Osteoblast (primary cell): ENCODE measurements at regions not wholly inside any gene's neighbourhood (a gene's known extent, or its start where the extent isn't known, plus 50 kb on each side); places are given as distances from the start of the nearest gene placed in this dataset.

Experiments used
- DNase-seq: peaks from one replicate; pipeline ENCODE4 v3.0.0; 2011; ENCODE audit warnings: low spot score, mixed read lengths; ENCODE audit not compliant: insufficient read length; ENCODE audit errors: missing footprints
- H2AFZ ChIP-seq: 2 replicates; pipeline ENCODE4 v1.6.0; 2011; ENCODE audit warnings: mild to moderate bottlenecking, low read length
- H3K27ac ChIP-seq: 2 replicates; pipeline ENCODE4 v1.5.1; 2011; ENCODE audit warnings: mild to moderate bottlenecking, low read depth, low read length, moderate library complexity
- H3K27me3 ChIP-seq: 2 replicates; pipeline ENCODE4 v1.6.0; 2012; ENCODE audit warnings: mild to moderate bottlenecking, control low read depth, inconsistent platforms, low read length, moderate library complexity; ENCODE audit not compliant: insufficient read depth
- H3K36me3 ChIP-seq: 2 replicates; pipeline ENCODE4 v1.5.1; 2011; ENCODE audit warnings: mild to moderate bottlenecking, low read length, control low read depth, moderate library complexity; ENCODE audit not compliant: insufficient read depth
- H3K4me1 ChIP-seq: 2 replicates; pipeline ENCODE4 v1.5.1; 2011; ENCODE audit warnings: mild to moderate bottlenecking, low read length, control low read depth, moderate library complexity; ENCODE audit not compliant: insufficient read depth
- H3K4me2 ChIP-seq: 2 replicates; pipeline ENCODE4 v1.6.0; 2011; ENCODE audit warnings: mild to moderate bottlenecking, low read length; ENCODE audit not compliant: insufficient read depth
- H3K4me3 ChIP-seq: fragments of 200-600 bp; sonication (generic); 3 replicates; pipeline ENCODE4 v1.5.1; 2012; ENCODE audit warnings: mild to moderate bottlenecking, low read length, inconsistent platforms; ENCODE audit not compliant: insufficient read depth
- H3K79me2 ChIP-seq: 2 replicates; pipeline ENCODE4 v1.6.0; 2012; ENCODE audit warnings: mild to moderate bottlenecking, low read length, control low read depth, inconsistent platforms; ENCODE audit not compliant: insufficient read depth
- H3K9me3 ChIP-seq: 2 replicates; pipeline ENCODE4 v1.5.1; 2011; ENCODE audit warnings: low read depth, low read length, control low read depth
- H4K20me1 ChIP-seq: 2 replicates; pipeline ENCODE4 v1.6.0; 2012; ENCODE audit warnings: mild to moderate bottlenecking, low read length, control low read depth; ENCODE audit not compliant: insufficient read depth
- TF ChIP-seq, protein P1 (sequence below): IDR thresholded peaks from 2 replicates; pipeline ENCODE4 v1.5.1; 2011; ENCODE audit warnings: mild to moderate bottlenecking, low read depth, low read length, moderate library complexity; ENCODE audit errors: extremely low read depth

DNA sequence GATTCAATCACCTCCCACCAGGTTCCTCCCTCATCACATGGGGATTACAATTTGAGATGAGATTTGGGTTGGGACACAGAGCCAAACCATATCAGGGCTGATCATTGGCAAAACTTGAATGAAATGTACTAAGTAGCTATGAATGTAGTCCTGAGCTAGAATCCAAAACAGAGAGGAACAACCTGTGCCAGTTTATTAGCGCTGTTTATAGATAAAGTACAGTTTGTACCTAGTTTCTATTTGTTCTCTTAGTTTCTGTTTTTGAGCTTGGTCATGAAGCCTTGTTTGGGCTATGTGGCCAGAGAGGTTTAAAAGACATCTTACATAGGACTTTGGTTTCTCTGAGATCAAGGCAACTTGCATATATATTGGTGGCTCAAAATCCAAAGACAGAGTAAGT is 66.9 kb upstream of the INPP4B start:
- Histone ChIP-seq H3K9me3 (no peaks in the 10 kb centered on the region), H3K36me3 (no peaks in the 10 kb centered on the region), H4K20me1 (no peaks in the 10 kb centered on the region), H3K4me2 (no peak overlapping the region), H2AFZ (no peak overlapping the region), H3K79me2 (no peaks in the 10 kb centered on the region), H3K4me1 (no peaks in the 10 kb centered on the region), H3K27ac (no peak overlapping the region), H3K27me3 (no peaks in the 10 kb centered on the region), H3K4me3 (no peak overlapping the region)
- DNase-seq: no peak
- TF ChIP-seq, protein P1, sequence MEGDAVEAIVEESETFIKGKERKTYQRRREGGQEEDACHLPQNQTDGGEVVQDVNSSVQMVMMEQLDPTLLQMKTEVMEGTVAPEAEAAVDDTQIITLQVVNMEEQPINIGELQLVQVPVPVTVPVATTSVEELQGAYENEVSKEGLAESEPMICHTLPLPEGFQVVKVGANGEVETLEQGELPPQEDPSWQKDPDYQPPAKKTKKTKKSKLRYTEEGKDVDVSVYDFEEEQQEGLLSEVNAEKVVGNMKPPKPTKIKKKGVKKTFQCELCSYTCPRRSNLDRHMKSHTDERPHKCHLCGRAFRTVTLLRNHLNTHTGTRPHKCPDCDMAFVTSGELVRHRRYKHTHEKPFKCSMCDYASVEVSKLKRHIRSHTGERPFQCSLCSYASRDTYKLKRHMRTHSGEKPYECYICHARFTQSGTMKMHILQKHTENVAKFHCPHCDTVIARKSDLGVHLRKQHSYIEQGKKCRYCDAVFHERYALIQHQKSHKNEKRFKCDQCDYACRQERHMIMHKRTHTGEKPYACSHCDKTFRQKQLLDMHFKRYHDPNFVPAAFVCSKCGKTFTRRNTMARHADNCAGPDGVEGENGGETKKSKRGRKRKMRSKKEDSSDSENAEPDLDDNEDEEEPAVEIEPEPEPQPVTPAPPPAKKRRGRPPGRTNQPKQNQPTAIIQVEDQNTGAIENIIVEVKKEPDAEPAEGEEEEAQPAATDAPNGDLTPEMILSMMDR: no peak

DNA sequence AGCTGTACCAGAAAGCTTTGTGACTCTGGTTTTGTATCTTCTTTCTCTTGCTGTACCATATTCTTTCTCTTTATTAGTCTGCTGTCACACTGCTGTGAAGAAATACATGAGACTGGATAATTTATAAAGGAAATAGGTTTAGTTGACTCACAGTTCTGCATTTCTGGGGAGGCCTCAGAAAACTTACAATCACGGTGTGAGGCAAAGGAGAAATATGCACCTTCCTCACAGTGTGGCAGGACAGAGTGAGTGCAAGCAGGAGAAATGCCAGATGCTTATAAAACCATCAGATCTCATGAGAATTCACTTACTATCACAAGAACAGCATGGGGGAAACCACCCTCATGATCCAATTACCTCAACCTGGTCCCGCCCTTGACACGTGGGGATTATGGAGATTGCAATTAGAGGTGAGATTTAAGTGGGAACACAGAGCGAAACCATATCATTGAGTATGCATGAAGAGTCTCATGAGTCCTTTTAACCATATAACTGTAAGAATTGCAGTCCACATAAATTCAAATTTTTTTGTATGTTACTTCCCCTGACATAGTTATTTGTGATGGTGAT is 67.4 kb upstream of the INPP4B start:
- Histone ChIP-seq H3K4me1 (no peaks in the 10 kb centered on the region), H2AFZ (no peak overlapping the region), H3K27ac (no peak overlapping the region), H3K79me2 (no peaks in the 10 kb centered on the region), H3K4me2 (no peak overlapping the region), H3K4me3 (no peak overlapping the region), H3K9me3 (no peaks in the 10 kb centered on the region), H3K36me3 (no peaks in the 10 kb centered on the region), H4K20me1 (no peaks in the 10 kb centered on the region), H3K27me3 (no peaks in the 10 kb centered on the region)
- DNase-seq: no peak
- TF ChIP-seq, protein P1: no peak

DNA sequence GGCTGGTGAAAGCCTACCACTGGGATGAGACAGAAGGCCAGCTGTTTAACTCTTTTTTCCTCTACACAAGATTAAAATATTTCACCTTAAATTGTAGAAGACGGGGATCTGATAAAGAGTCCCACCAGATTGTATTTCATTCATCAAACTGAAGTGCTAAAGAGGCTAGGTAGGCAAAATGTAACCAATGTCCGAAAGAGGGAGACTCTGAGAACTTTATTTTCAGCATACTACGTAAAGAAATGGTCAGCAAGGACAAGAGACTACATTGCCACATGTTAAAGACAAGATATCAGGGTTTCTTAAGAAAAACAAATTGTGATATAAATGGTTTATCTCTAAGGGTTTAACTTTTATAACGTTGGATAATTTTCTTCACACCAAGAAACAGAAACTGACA is 71.6 kb upstream of the INPP4B start:
- no peaks in the 10 kb centered on the region for H3K36me3 ChIP-seq
- H3K79me2 ChIP-seq: no peaks in the 10 kb centered on the region
- H2AFZ ChIP-seq: no peak overlapping the region
- DNase-seq: no peak
- H3K4me1 ChIP-seq: no peaks in the 10 kb centered on the region
- no peak overlapping the region for H3K4me2 ChIP-seq
- H3K4me3 ChIP-seq: no peak overlapping the region
- H3K27me3 ChIP-seq: no peaks in the 10 kb centered on the region
- H3K27ac ChIP-seq: no peak overlapping the region
- no peaks in the 10 kb centered on the region for H4K20me1 ChIP-seq
- H3K9me3 ChIP-seq: no peaks in the 10 kb centered on the region
- TF ChIP-seq, protein P1: no peak

DNA sequence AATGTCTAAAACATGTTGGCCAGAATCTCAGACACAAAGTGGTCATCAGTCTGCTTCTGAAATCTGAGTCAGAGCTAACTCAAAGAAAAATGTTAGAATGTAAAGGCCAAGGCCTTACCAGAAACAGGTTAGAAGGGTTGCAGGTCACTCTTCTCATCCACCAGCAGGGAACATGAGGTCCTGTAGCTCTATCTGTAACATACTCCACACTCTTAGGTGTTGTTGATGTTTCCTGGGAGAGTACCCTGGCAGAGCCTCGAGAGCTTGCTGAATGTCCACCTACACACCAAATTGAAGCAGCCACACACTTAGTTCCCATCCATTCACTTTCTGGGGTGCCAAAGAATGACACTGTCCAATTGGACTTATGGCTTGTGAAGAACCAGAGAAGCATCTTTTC is 76.6 kb upstream of the INPP4B start:
- H3K27me3 ChIP-seq: no peaks in the 10 kb centered on the region

More for the DNA sequence above, 76.6 kb upstream of the INPP4B start:
- Histone ChIP-seq H3K36me3 (no peaks in the 10 kb centered on the region), H3K4me3 (no peak overlapping the region), H2AFZ (no peak overlapping the region), H3K4me2 (no peak overlapping the region), H3K9me3 (no peaks in the 10 kb centered on the region), H3K4me1 (no peaks in the 10 kb centered on the region), H3K27ac (no peak overlapping the region), H3K79me2 (no peaks in the 10 kb centered on the region), H4K20me1 (no peaks in the 10 kb centered on the region)
- TF ChIP-seq, protein P1: no peak
- DNase-seq: no peak
